Gastrocnemius medialis (tissue), 4 donors: ENCODE measurements at regions not wholly inside any gene's neighbourhood (a gene's known extent, or its start where the extent isn't known, plus 50 kb on each side); places are given as distances from the start of the nearest gene placed in this dataset.

Experiments
- ATAC-seq, 2 donors: fragments of 150-250 bp; one replicate each; pipeline ENCODE4 v1.9.1; 2016
- DNase-seq, 2 donors: peaks; one replicate each; pipeline ENCODE4 v3.0.0-alpha.2; 2019
- H3K27ac ChIP-seq, 4 donors: fragments of 200-600 bp; sonication (generic); 1 replicate in 1 of 4; 2 replicates in 3 of 4; pipeline ENCODE4 v1.5.1; 2016 to 2018; ENCODE audit warnings: mild to moderate bottlenecking in 2 of 4, moderate library complexity in 1 of 4
- H3K27me3 ChIP-seq, 3 donors: fragments of 200-600 bp; sonication (generic) in 2 of 3; 1 replicate in 1 of 3; 2 replicates in 2 of 3; pipeline versions ENCODE4 v1.5.1 to v1.6.0; 2016 to 2019; ENCODE audit warnings: mild to moderate bottlenecking in 1 of 3, moderate library complexity in 1 of 3
- H3K36me3 ChIP-seq, 2 donors: fragments of 200-600 bp; sonication (generic) in 1 of 2; one replicate each; pipeline ENCODE4 v1.5.1; 2017 to 2018
- H3K4me1 ChIP-seq, 2 donors: fragments of 200-600 bp; sonication (generic) in 1 of 2; one replicate each; pipeline ENCODE4 v1.5.1; 2016 to 2017; ENCODE audit warnings: mild to moderate bottlenecking in 2 of 2
- H3K4me3 ChIP-seq, 4 donors: fragments of 200-600 bp; sonication (generic) in 3 of 4; 1 replicate in 1 of 4; 2 replicates in 3 of 4; pipeline ENCODE4 v1.5.1; 2016 to 2019; ENCODE audit warnings: mild to moderate bottlenecking in 2 of 4
- H3K9me3 ChIP-seq, 3 donors: fragments of 200-600 bp; sonication (generic) in 2 of 3; 1 replicate in 1 of 3; 2 replicates in 2 of 3; pipeline ENCODE4 v1.5.1; 2016 to 2019
- CTCF ChIP-seq, 5 experiments: fragments of 450-650 bp in 3 of 5; fragments of 200-600 bp in 2 of 5; sonication (generic) in 2 of 5; IDR thresholded peaks in 4 of 5; conservative IDR thresholded peaks in 1 of 5; 1 replicate in 4 of 5; 2 replicates in 1 of 5; pipeline ENCODE4 v1.5.1; 2016 to 2019; ENCODE audit warnings: antibody characterized with exemption in 5 of 5, mild to moderate bottlenecking in 3 of 5, moderate library complexity in 3 of 5
- POLR2A ChIP-seq, 2 donors: fragments of 450-650 bp; IDR thresholded peaks; one replicate each; pipeline ENCODE4 v1.6.1; 2017; ENCODE audit warnings: antibody characterized with exemption in 2 of 2, mild to moderate bottlenecking in 2 of 2, moderate library complexity in 2 of 2
- in situ Hi-C, 4 donors: fragments of 200-750 bp; cut with MboI; loops; one replicate each; pipeline versions ENCODE4 v1.15.0 to v1.8.0; 2017; ENCODE audit warnings: low sequenced_read_pairs in 4 of 4
- intact Hi-C: fragments of 100-400 bp; cut with DNase I; formaldehyde crosslinking; loops from one replicate; pipeline ENCODE4 v1.15.1; 2023; ENCODE audit warnings: low total_unique reads

- Histone ChIP-seq H3K36me3 (no peaks in the 10 kb centered on the region), H3K4me3 (no peak overlapping the region), H3K9me3 (no peaks in the 10 kb centered on the region), H3K27me3 (no peaks in the 10 kb centered on the region), H3K4me1 (no peaks in the 10 kb centered on the region), H3K27ac (no peak overlapping the region)
- TF ChIP-seq POLR2A (IDR thresholded peaks at IDR 0.05) (no peak), CTCF (IDR thresholded peaks at IDR 0.05 in 4 of 5, conservative IDR thresholded peaks at IDR 0.05 in 1 of 5) (no peak)
- in situ Hi-C loops = no loop called here
- no peak for DNase-seq
- intact Hi-C loops = no loop called here
- no peak for ATAC-seq
Measured at GRCh38 chr3:152019508-152019907, 146.1 kb downstream of the SUCNR1 start.

GRCh38 chr3:152021951-152022461, 148.6 kb downstream of the SUCNR1 start:
- ATAC-seq = no peak
- Histone ChIP-seq H3K4me3 (no peak overlapping the region), H3K27me3 (no peaks in the 10 kb centered on the region), H3K4me1 (no peaks in the 10 kb centered on the region), H3K9me3 (no peaks in the 10 kb centered on the region), H3K36me3 (no peaks in the 10 kb centered on the region), H3K27ac (no peak overlapping the region)
- TF ChIP-seq CTCF (IDR thresholded peaks at IDR 0.05 in 4 of 5, conservative IDR thresholded peaks at IDR 0.05 in 1 of 5) = no peak
- no peak for TF ChIP-seq POLR2A (IDR thresholded peaks at IDR 0.05)
- in situ Hi-C loops = no loop called here
- intact Hi-C loops = no loop called here
- DNase-seq = no peak

- no peaks in the 10 kb centered on the region for H3K27me3 ChIP-seq
- H3K4me1 ChIP-seq = no peaks in the 10 kb centered on the region
- H3K4me3 ChIP-seq = no peak overlapping the region
- no peak for ATAC-seq
- in situ Hi-C loops (no loop called here), intact Hi-C loops (no loop called here)
- no peak overlapping the region for H3K27ac ChIP-seq
- no peak for DNase-seq
- H3K9me3 ChIP-seq = no peaks in the 10 kb centered on the region
- no peak for TF ChIP-seq CTCF (IDR thresholded peaks at IDR 0.05 in 4 of 5, conservative IDR thresholded peaks at IDR 0.05 in 1 of 5)
- no peak for TF ChIP-seq POLR2A (IDR thresholded peaks at IDR 0.05)
- H3K36me3 ChIP-seq = no peaks in the 10 kb centered on the region
Measured at GRCh38 chr3:152026033-152026556, 152.7 kb downstream of the SUCNR1 start.

GRCh38 chr3:152030320-152030719, 156.9 kb downstream of the SUCNR1 start:
- H3K27me3 ChIP-seq = no peaks in the 10 kb centered on the region
- no peak overlapping the region for H3K4me3 ChIP-seq
- intact Hi-C loops (no loop called here), in situ Hi-C loops (no loop called here)
- H3K4me1 ChIP-seq = no peaks in the 10 kb centered on the region
- no peak for DNase-seq
- no peak overlapping the region for H3K27ac ChIP-seq
- no peak for ATAC-seq
- no peaks in the 10 kb centered on the region for H3K9me3 ChIP-seq
- H3K36me3 ChIP-seq = no peaks in the 10 kb centered on the region
- no peak for TF ChIP-seq CTCF (IDR thresholded peaks at IDR 0.05 in 4 of 5, conservative IDR thresholded peaks at IDR 0.05 in 1 of 5)
- no peak for TF ChIP-seq POLR2A (IDR thresholded peaks at IDR 0.05)

GRCh38 chr3:152031321-152031720, 157.9 kb downstream of the SUCNR1 start:
- H3K9me3 ChIP-seq = no peaks in the 10 kb centered on the region
- no peaks in the 10 kb centered on the region for H3K4me1 ChIP-seq
- intact Hi-C loops (no loop called here), in situ Hi-C loops (no loop called here)
- DNase-seq (no peak), ATAC-seq (no peak)
- H3K4me3 ChIP-seq = no peak overlapping the region
- TF ChIP-seq CTCF (IDR thresholded peaks at IDR 0.05 in 4 of 5, conservative IDR thresholded peaks at IDR 0.05 in 1 of 5) (no peak), POLR2A (IDR thresholded peaks at IDR 0.05) (no peak)
- H3K27me3 ChIP-seq = no peaks in the 10 kb centered on the region
- no peak overlapping the region for H3K27ac ChIP-seq
- no peaks in the 10 kb centered on the region for H3K36me3 ChIP-seq
